Germinal center (tissue), 1 donor: ENCODE measurements at regions not wholly inside any gene's neighbourhood (a gene's known extent, or its start where the extent isn't known, plus 50 kb on each side); places are given as distances from the start of the nearest gene placed in this dataset.

Experiments used
- DNase-seq: peaks from one replicate; pipeline ENCODE4 v3.0.0; 2012; ENCODE audit warnings: mixed read lengths, low spot score

GRCh38 chr6:4560221-4561077 lies 215.8 kb upstream of the CDYL start:
- DNase-seq: no peak

- DNase-seq: no peak
Measured at GRCh38 chr6:4559281-4559875, 216.8 kb upstream of the CDYL start.

GRCh38 chr6:4554645-4555044 lies 221.6 kb upstream of the CDYL start:
- DNase-seq: no peak

GRCh38 chr6:4553387-4553786 lies 222.8 kb upstream of the CDYL start:
- DNase-seq: no peak

- DNase-seq: no peak
Measured at GRCh38 chr6:4550227-4550597, 226.0 kb upstream of the CDYL start.

GRCh38 chr6:4549556-4550226 lies 226.5 kb upstream of the CDYL start:
- DNase-seq: no peak

GRCh38 chr6:4545893-4546292 lies 230.3 kb upstream of the CDYL start:
- DNase-seq: no peak

- DNase-seq: no peak
Measured at GRCh38 chr6:4543596-4543995, 232.6 kb upstream of the CDYL start.

GRCh38 chr6:4533576-4533975 lies 242.6 kb upstream of the CDYL start:
- DNase-seq: no peak

GRCh38 chr6:4531406-4531805 lies 244.8 kb upstream of the CDYL start:
- no peak for DNase-seq

GRCh38 chr6:4522453-4522852 lies 253.8 kb upstream of the CDYL start:
- DNase-seq: no peak

GRCh38 chr6:4521070-4521469 lies 255.1 kb upstream of the CDYL start:
- no peak for DNase-seq

GRCh38 chr6:4518506-4518905 lies 257.7 kb upstream of the CDYL start:
- DNase-seq: no peak

- no peak for DNase-seq
Measured at GRCh38 chr6:4516206-4516605, 260.0 kb upstream of the CDYL start.

- DNase-seq: no peak
Measured at GRCh38 chr6:4513561-4513960, 262.6 kb upstream of the CDYL start.

- no peak for DNase-seq
Measured at GRCh38 chr6:4512051-4512471, 264.1 kb upstream of the CDYL start.

GRCh38 chr6:4511641-4512020 lies 264.6 kb upstream of the CDYL start:
- no peak for DNase-seq

GRCh38 chr6:4510906-4511640 lies 265.1 kb upstream of the CDYL start:
- DNase-seq: no peak

- no peak for DNase-seq
Measured at GRCh38 chr6:4510317-4510716, 265.9 kb upstream of the CDYL start.

- DNase-seq: no peak
Measured at GRCh38 chr6:4509506-4509905, 266.7 kb upstream of the CDYL start.

- no peak for DNase-seq
Measured at GRCh38 chr6:4506792-4507191, 269.4 kb upstream of the CDYL start.

- DNase-seq: no peak
Measured at GRCh38 chr6:4506223-4506622, 270.0 kb upstream of the CDYL start.

- DNase-seq: no peak
Measured at GRCh38 chr6:4504700-4505099, 271.5 kb upstream of the CDYL start.
